Upper lobe of left lung (tissue), 4 donors: ENCODE measurements at regions not wholly inside any gene's neighbourhood (a gene's known extent, or its start where the extent isn't known, plus 50 kb on each side); places are given as distances from the start of the nearest gene placed in this dataset.
"Not testable (repeated sequence)": the region's sequence is repeated elsewhere in the genome, so short reads cannot be mapped to it uniquely, and the experiment has no call there.

Experiments used
- EP300 ChIP-seq, 4 donors: sonication (generic); formaldehyde crosslinking; IDR thresholded peaks; one replicate each; pipeline ENCODE4 v1.5.1; 2017; ENCODE audit warnings: antibody characterized with exemption in 4 of 4, control low read depth in 2 of 4
- POLR2A ChIP-seq, 4 donors: fragments of 450-650 bp; IDR thresholded peaks; one replicate each; pipeline ENCODE4 v1.5.1; 2016 to 2017; ENCODE audit warnings: antibody characterized with exemption in 4 of 4, mild to moderate bottlenecking in 2 of 4
- POLR2AphosphoS5 ChIP-seq, 2 donors: sonication (generic); formaldehyde crosslinking; IDR thresholded peaks; one replicate each; pipeline ENCODE4 v1.5.1; 2017; ENCODE audit warnings: antibody characterized with exemption in 2 of 2
- TF ChIP-seq, protein P1 (sequence below), 6 experiments: fragments of 450-650 bp in 4 of 6; fragments of 200-600 bp in 2 of 6; sonication (generic) in 2 of 6; IDR thresholded peaks; one replicate each; pipeline ENCODE4 v1.5.1; 2016 to 2019; ENCODE audit warnings: antibody characterized with exemption in 6 of 6

DNA sequence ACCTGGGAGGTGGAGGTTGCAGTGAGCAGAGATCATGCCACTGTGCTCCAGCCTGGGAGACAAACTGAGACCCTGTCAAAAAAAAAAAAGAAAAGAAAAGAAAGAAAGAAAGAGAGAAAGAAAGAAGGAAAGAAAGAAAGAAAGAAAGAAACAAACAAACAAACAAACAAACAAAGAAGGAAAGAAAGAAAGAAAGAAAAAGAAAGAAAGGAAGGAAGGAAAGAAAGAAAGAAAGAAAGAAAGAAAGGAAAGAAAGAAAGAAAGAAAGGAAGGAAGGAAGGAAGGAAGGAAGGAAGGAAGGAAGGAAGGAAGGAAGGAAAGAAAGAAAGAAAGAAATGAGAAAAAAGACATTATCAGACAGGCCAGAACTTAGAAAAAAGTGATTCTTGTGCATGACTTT lies 291.0 kb upstream of the FOXK1 start:
- not testable (repeated sequence) for TF ChIP-seq EP300, POLR2AphosphoS5, POLR2A (IDR thresholded peaks at IDR 0.05)
- TF ChIP-seq, protein P1, sequence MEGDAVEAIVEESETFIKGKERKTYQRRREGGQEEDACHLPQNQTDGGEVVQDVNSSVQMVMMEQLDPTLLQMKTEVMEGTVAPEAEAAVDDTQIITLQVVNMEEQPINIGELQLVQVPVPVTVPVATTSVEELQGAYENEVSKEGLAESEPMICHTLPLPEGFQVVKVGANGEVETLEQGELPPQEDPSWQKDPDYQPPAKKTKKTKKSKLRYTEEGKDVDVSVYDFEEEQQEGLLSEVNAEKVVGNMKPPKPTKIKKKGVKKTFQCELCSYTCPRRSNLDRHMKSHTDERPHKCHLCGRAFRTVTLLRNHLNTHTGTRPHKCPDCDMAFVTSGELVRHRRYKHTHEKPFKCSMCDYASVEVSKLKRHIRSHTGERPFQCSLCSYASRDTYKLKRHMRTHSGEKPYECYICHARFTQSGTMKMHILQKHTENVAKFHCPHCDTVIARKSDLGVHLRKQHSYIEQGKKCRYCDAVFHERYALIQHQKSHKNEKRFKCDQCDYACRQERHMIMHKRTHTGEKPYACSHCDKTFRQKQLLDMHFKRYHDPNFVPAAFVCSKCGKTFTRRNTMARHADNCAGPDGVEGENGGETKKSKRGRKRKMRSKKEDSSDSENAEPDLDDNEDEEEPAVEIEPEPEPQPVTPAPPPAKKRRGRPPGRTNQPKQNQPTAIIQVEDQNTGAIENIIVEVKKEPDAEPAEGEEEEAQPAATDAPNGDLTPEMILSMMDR (IDR thresholded peaks at IDR 0.05), result not testable (repeated sequence)
